ENCODE measurements at regions not wholly inside any gene's neighbourhood (a gene's known extent, or its start where the extent isn't known, plus 50 kb on each side); places are given as distances from the start of the nearest gene placed in this dataset.

DNA sequence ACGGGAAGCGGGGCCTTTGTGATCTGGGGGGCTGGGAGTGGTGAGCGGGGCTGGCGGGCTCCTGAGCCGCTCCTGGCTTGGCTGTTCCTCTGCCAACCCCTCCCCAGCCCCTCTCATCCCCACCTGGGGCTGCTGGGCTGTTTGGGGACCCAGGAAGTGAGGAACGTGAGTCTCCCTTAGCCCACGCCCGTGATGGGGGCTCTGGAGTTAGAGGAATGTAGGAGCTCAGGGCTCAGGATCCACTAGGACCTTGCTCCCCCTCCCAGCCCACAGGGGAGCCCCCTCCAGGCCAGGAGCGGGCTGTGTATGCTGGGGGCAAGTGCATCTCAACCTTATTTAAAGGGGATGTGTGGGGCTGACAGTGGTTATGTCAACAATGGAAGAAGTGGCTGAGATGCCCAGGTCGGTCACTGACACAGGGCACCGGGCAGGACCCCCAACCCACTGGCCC lies 134.1 kb downstream of the URI1 start:
- Histone ChIP-seq H3K9me3 (ENCODE audit: insufficient read depth, low read length) (no peaks in the 10 kb centered on the region), H3K4me3 (ENCODE audit: low read length) (no peak overlapping the region), H3K4me2 (ENCODE audit: low read length) (no peak overlapping the region), H4K20me1 (ENCODE audit: insufficient read depth, low read length) (no peaks in the 10 kb centered on the region), H3K27me3 (ENCODE audit: low read depth, low read length) (peaks cover 52% of the 10 kb centered on the region), H3K79me2 (ENCODE audit: low read length) (no peaks in the 10 kb centered on the region), H3K36me3 (replicated peaks; ENCODE audit: low read depth, low read length) (no peaks in the 10 kb centered on the region), H3K27ac (ENCODE audit: low read length) (no peak overlapping the region), H3K9ac (ENCODE audit: low read length) (no peak overlapping the region), H2AFZ (ENCODE audit: low read depth, low read length) (no peak overlapping the region), H3K4me1 (ENCODE audit: low read length) (0 out of 2 replicates have a peak, but pooled peaks cover 3% of the 10 kb centered on the region)
- no peak for TF ChIP-seq EZH2phosphoT487 (IDR thresholded peaks at IDR 0.05; ENCODE audit: low read depth)
- TF ChIP-seq, protein P1, sequence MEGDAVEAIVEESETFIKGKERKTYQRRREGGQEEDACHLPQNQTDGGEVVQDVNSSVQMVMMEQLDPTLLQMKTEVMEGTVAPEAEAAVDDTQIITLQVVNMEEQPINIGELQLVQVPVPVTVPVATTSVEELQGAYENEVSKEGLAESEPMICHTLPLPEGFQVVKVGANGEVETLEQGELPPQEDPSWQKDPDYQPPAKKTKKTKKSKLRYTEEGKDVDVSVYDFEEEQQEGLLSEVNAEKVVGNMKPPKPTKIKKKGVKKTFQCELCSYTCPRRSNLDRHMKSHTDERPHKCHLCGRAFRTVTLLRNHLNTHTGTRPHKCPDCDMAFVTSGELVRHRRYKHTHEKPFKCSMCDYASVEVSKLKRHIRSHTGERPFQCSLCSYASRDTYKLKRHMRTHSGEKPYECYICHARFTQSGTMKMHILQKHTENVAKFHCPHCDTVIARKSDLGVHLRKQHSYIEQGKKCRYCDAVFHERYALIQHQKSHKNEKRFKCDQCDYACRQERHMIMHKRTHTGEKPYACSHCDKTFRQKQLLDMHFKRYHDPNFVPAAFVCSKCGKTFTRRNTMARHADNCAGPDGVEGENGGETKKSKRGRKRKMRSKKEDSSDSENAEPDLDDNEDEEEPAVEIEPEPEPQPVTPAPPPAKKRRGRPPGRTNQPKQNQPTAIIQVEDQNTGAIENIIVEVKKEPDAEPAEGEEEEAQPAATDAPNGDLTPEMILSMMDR (IDR thresholded peaks at IDR 0.05; ENCODE audit: low read depth, low read length), result no peak

DNA sequence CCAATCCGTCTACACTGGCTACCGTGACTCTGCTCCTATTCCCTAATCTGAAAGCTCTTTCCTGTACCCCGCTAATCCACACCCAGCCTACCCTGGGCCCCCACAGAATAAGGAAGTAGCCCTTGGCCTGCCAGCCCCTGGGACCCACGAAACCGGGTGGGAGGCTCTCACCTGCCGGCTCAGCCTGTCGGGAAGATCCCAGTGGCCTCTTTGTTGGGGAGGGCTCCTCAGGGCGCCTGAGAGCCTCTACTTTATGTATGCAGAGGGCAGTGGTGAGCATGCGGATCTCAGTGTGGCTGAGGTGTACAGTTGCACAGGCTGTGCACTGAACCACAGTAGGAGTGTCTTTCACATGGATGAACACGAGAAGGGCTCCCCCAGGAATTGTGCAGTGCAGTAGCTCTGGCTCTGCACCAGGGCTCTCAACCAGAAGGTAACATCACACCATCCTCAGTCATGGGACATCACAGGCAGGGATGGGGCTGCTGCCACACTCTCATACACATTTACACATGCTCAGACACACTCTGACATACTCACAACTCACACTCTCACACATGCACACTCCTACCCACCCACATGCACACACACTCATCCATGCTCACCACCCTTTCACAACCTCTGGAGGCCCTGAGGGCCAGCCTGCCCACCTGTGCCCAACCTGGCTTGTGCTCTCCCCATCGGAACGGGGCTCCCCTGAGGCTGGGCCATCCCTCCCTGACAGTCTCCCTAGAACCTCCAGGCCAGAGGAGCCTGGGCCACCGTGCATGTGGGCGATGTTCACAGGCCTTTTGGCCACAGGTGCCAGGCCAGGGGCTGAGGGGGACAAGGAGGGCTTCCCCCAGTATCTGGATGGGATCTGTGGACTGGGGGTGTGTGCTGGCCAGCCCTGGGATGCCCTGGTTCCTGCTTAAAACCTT lies 135.0 kb downstream of the URI1 start:
- Histone ChIP-seq H2AFZ (ENCODE audit: low read depth, low read length) (no peak overlapping the region), H3K4me3 (ENCODE audit: low read length) (no peak overlapping the region), H3K79me2 (ENCODE audit: low read length) (no peaks in the 10 kb centered on the region), H3K4me1 (ENCODE audit: low read length) (0 out of 2 replicates have a peak, but pooled peaks cover 3% of the 10 kb centered on the region), H3K9me3 (ENCODE audit: insufficient read depth, low read length) (no peaks in the 10 kb centered on the region), H4K20me1 (ENCODE audit: insufficient read depth, low read length) (no peaks in the 10 kb centered on the region), H3K27ac (ENCODE audit: low read length) (no peak overlapping the region), H3K9ac (ENCODE audit: low read length) (no peak overlapping the region), H3K27me3 (ENCODE audit: low read depth, low read length) (peaks cover 56% of the 10 kb centered on the region), H3K4me2 (ENCODE audit: low read length) (no peak overlapping the region), H3K36me3 (replicated peaks; ENCODE audit: low read depth, low read length) (no peaks in the 10 kb centered on the region)
- TF ChIP-seq, protein P1 (IDR thresholded peaks at IDR 0.05; ENCODE audit: low read depth, low read length), result no peak
- no peak for TF ChIP-seq EZH2phosphoT487 (IDR thresholded peaks at IDR 0.05; ENCODE audit: low read depth)

DNA sequence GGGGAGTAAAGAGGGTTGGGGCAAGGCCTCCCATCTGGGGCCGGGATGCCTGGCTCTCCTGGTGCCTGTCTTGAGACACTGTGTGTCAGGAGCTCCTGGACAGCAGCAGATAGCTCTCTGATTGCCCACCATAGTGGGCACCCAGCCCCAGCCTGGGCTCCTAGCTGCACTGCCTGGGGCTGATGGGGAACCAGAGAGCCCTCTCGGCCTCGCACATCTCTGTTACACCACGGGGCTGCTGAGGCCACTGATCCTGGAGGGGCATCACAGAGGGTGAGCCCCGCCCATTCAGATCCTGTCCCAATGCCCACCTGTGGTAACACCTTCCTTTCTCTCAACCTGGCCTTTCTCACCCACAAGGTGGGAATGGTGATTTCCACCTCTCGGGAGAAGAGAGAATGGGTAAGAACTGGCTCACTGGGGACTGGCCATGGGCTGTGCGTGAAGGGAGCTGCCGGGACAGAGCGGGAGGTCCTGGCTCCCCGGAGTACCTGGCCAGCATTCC lies 135.9 kb downstream of the URI1 start:
- Histone ChIP-seq H3K9ac (ENCODE audit: low read length) (no peak overlapping the region), H3K4me3 (ENCODE audit: low read length) (no peak overlapping the region), H4K20me1 (ENCODE audit: insufficient read depth, low read length) (no peaks in the 10 kb centered on the region), H3K9me3 (ENCODE audit: insufficient read depth, low read length) (no peaks in the 10 kb centered on the region), H3K79me2 (ENCODE audit: low read length) (no peaks in the 10 kb centered on the region), H3K27me3 (ENCODE audit: low read depth, low read length) (peaks cover 56% of the 10 kb centered on the region), H3K4me1 (ENCODE audit: low read length) (0 out of 2 replicates have a peak, but pooled peaks cover 3% of the 10 kb centered on the region), H3K27ac (ENCODE audit: low read length) (no peak overlapping the region), H3K36me3 (replicated peaks; ENCODE audit: low read depth, low read length) (no peaks in the 10 kb centered on the region), H3K4me2 (ENCODE audit: low read length) (no peak overlapping the region), H2AFZ (ENCODE audit: low read depth, low read length) (no peak overlapping the region)
- no peak for TF ChIP-seq EZH2phosphoT487 (IDR thresholded peaks at IDR 0.05; ENCODE audit: low read depth)
- TF ChIP-seq, protein P1 (IDR thresholded peaks at IDR 0.05; ENCODE audit: low read depth, low read length), result no peak

GRCh38 chr19:30078381-30078910 lies 136.4 kb downstream of the URI1 start:
- Histone ChIP-seq H3K27me3 (ENCODE audit: low read depth, low read length) (peaks cover 56% of the 10 kb centered on the region), H3K9me3 (ENCODE audit: insufficient read depth, low read length) (no peaks in the 10 kb centered on the region), H3K4me1 (ENCODE audit: low read length) (0 out of 2 replicates have a peak, but pooled peaks cover 3% of the 10 kb centered on the region), H3K79me2 (ENCODE audit: low read length) (no peaks in the 10 kb centered on the region), H3K9ac (ENCODE audit: low read length) (no peak overlapping the region), H4K20me1 (ENCODE audit: insufficient read depth, low read length) (no peaks in the 10 kb centered on the region), H2AFZ (ENCODE audit: low read depth, low read length) (no peak overlapping the region), H3K4me2 (ENCODE audit: low read length) (no peak overlapping the region), H3K36me3 (replicated peaks; ENCODE audit: low read depth, low read length) (no peaks in the 10 kb centered on the region), H3K4me3 (ENCODE audit: low read length) (no peak overlapping the region), H3K27ac (ENCODE audit: low read length) (no peak overlapping the region)
- no peak for TF ChIP-seq EZH2phosphoT487 (IDR thresholded peaks at IDR 0.05; ENCODE audit: low read depth)
- TF ChIP-seq, protein P1 (IDR thresholded peaks at IDR 0.05; ENCODE audit: low read depth, low read length), result no peak

Data from OCI-LY3 (cell line).